GM18867 (cell line): ENCODE measurements at regions not wholly inside any gene's neighbourhood (a gene's known extent, or its start where the extent isn't known, plus 50 kb on each side); places are given as distances from the start of the nearest gene placed in this dataset.

Experiments
- ATAC-seq: cut with Tn5 transposase; IDR thresholded peaks from one replicate; pipeline ENCODE4 v1.9.1; 2021; ENCODE audit warnings: mild to moderate bottlenecking, moderate library complexity; ENCODE audit not compliant: unreplicated experiment

GRCh38 chr7:68671046-68671445 lies 927.2 kb upstream of the AUTS2 start:
- no peak for ATAC-seq

DNA sequence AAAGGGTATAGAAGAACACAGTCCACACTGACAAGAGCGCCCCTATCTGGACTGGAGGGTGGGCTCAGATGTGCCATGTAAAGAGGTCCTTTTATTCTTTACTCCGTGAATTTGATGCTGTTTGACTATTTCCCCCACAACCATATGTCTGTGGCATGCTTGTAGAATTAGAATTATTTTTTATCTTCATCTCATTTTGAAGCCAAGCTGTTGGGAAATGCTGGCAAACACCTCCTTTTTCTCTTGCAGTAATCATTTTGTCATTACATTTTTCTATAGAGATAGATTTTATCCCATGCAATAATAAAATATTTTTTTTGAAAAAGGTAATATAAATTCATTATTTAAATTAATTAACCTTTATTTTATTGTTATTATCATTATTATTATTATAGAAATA lies 926.6 kb upstream of the AUTS2 start:
- no peak for ATAC-seq

GRCh38 chr7:68674826-68675225 lies 923.4 kb upstream of the AUTS2 start:
- ATAC-seq = no peak

GRCh38 chr7:68676813-68677535 lies 921.3 kb upstream of the AUTS2 start:
- ATAC-seq = no peak

- ATAC-seq = no peak
Measured at GRCh38 chr7:68678196-68678595, 920.1 kb upstream of the AUTS2 start.

DNA sequence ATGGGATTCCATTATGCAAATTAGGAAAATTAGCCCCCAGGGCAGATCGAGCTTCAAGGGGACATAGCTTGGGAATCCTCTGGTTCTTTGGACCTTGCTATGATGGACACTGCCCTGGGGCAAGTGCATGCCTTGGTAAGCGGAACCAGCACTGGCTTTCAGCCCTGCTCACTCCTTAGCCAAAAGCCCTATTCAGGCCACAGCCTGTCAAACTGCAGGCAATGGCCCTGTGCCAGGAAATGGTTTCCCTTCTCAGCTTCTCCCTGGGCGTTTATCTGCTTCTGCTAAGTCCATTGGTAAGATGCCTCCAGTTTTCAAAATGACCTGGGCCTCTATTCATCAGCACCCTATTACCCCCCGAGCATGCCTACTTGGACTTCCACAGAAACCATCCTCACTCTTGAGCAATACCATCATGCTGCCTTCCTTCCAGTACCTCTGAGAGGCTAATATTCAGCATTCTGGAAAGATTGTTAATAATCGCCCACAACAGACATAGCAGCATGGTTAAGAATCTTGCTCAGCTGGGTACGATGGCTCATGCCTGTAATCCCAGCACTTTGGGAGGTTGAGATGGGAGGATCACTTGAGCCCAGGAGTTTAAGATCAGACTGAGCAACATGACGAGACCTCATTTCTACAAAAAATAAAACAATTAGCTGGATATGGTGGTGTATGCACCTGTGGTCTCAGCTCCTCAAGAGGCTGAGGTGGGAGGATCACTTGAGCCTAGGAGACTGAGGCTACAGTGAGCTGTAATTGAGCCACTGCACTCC lies 918.6 kb upstream of the AUTS2 start:
- ATAC-seq = no peak

GRCh38 chr7:68680235-68680872 lies 917.9 kb upstream of the AUTS2 start:
- no peak for ATAC-seq

- no peak for ATAC-seq
Measured at GRCh38 chr7:68682910-68683309, 915.4 kb upstream of the AUTS2 start.

GRCh38 chr7:68684246-68684839 lies 913.9 kb upstream of the AUTS2 start:
- no peak for ATAC-seq

DNA sequence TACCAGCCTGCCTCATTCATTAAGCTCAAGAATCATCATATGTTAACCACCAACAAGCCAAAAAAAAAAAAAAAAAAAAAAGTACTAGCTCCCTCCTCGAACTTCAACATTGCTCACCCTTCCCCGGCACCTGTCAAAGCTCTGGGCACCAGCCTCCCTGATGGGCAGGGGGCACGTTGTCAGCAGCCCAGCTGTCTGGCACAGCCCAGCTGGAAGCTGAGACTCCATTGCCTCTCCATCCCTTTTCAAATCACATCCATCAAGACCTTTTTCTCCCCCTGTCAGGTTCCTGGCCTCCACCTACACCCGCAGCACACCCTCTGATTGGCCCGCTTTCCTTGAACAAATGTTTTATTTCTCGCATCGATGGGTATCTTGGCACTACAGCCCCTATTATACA lies 913.3 kb upstream of the AUTS2 start:
- ATAC-seq = no peak

- no peak for ATAC-seq
Measured at GRCh38 chr7:68688416-68689086, 909.7 kb upstream of the AUTS2 start.

DNA sequence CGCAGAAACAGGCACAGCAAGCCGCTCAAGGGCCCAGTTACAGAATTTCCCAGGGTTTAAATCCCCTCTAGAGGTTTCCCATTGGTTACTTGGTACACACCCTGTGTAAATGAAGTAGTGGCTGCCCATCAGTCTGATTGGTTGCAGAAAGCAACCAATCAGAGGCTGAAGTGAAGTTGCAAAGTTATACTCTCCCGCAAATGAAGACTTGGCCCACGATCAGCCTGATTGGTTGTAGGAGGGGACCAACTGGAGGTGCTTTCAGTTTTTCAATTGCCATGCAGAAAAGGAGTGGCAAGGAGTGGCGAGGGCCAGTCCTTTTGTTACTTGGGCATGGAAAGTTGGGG lies 909.2 kb upstream of the AUTS2 start:
- no peak for ATAC-seq

DNA sequence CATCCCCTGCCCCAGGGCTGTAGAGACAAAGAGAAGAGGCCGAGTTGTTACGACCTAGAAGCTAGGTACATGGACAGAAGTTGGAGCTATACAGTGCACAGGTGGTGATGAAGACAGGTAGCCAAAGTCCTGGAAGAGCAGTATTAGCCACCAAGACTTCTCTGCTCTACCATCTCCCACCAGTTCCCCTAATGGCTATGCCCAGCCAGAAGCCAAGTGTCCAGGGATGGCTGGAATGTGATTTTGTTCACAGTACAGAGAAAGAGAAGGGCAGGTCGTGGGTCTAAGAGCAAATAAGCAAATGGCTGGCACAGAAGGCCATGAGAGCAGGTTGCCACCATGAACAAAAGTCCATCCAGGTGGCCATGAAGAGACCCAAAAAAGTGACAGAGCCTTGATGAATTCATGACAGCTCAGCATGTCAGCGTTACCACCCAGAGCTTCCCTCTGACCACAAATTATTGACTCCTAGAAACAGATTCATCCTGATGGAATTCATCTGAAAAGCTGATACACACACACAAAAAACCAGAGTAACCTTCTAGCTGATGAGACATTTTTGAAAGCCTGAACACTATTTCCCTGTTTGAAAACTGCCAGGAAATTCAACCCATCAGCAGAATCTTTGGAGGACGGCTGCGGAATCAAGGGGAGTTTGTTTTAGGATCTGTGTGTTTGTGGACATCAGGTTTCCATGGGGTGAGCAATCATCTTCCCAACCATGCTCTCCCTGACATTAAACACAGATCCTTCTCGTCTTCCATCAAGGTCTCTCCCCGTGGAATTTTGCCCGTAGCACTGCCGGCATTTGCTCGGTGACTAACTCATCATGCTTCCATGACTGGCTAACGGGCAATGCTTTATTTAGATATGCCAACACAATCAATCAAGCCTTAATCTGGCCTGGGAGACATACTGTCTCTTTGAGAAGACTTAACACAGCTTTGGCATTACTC lies 906.7 kb upstream of the AUTS2 start:
- ATAC-seq = no peak

GRCh38 chr7:68692511-68692910 lies 905.8 kb upstream of the AUTS2 start:
- no peak for ATAC-seq

GRCh38 chr7:68694656-68695055 lies 903.6 kb upstream of the AUTS2 start:
- no peak for ATAC-seq

GRCh38 chr7:68697796-68698280 lies 900.4 kb upstream of the AUTS2 start:
- ATAC-seq = no peak

- no peak for ATAC-seq
Measured at GRCh38 chr7:68699090-68699711, 899.1 kb upstream of the AUTS2 start.

GRCh38 chr7:68700414-68700813 lies 897.9 kb upstream of the AUTS2 start:
- ATAC-seq = no peak

DNA sequence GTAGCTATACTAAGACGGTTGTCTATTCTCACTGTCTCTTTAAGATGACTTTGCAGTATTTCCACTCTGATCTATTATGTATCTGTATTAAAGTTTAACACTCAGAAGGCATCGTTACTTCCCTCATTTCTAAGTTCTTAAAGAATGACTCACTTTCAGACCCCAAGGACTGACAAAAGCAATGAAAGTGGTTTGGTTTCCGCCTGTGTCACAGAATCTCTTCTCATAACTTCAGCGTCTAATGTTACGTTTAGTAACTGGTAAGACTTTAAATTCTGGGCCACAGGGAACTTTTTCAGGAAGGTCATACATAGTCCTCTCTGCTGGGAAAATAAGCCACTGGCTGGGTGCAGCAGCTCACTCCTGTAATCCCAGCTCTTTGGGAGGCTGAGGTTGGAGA lies 892.0 kb upstream of the AUTS2 start:
- ATAC-seq = no peak
